Endothelial cell of umbilical vein (primary cell): ENCODE measurements at regions not wholly inside any gene's neighbourhood (a gene's known extent, or its start where the extent isn't known, plus 50 kb on each side); places are given as distances from the start of the nearest gene placed in this dataset.

Experiments
- BruUV-seq: library from RNA; stranded (reverse); fragments of 400-500 nt; replicated peaks from 2 replicates; lab custom pipeline; 2021; lab: Mats Ljungman, UMichigan
- CTCF ChIA-PET: fragments of 300-600, 350-600 bp; sonication (Branson Sonifier 250); formaldehyde crosslinking; loops from one replicate; lab custom pipeline; 2021; ENCODE audit warnings: antibody characterized with exemption, inconsistent platforms; lab: Charles Lee
- POLR2A ChIA-PET: fragments of 300-600, 350-600 bp; sonication (Branson Sonifier 250); formaldehyde crosslinking; loops from one replicate; lab custom pipeline; 2021; ENCODE audit warnings: antibody characterized with exemption, inconsistent platforms; lab: Charles Lee
- DNase-seq: peaks from one replicate; pipeline ENCODE4 v3.0.0-alpha.2; 2011; ENCODE audit warnings: low read depth, low spot score
- FAIRE-seq: peaks from 2 replicates; lab custom pipeline; 2011; peaks lifted over from hg19 to GRCh38; lab: Jason Lieb, UNC
- H2AFZ ChIP-seq: 2 replicates; pipeline ENCODE4 v1.6.0; 2012; ENCODE audit warnings: low read depth, low read length, control low read depth, inconsistent platforms
- H3K27ac ChIP-seq: 2 replicates; pipeline ENCODE4 v1.5.1; 2011; ENCODE audit warnings: low read depth, mild to moderate bottlenecking, control low read depth, low read length, moderate library complexity; ENCODE audit not compliant: insufficient read depth
- H3K27me3 ChIP-seq, 2 experiments: 2 replicates each; pipeline versions ENCODE4 v1.6.0 to v1.6.1; 2011; ENCODE audit warnings: low read length in 2 of 2, mixed read lengths in 1 of 2; ENCODE audit not compliant: control insufficient read depth in 2 of 2, insufficient read depth in 2 of 2
- H3K36me3 ChIP-seq, 2 experiments: 2 replicates in 1 of 2; 3 replicates in 1 of 2; pipeline ENCODE4 v1.5.1; 2011; ENCODE audit warnings: low read length in 2 of 2, mild to moderate bottlenecking in 1 of 2, moderate library complexity in 1 of 2; ENCODE audit not compliant: control insufficient read depth in 2 of 2, insufficient read depth in 2 of 2; ENCODE audit errors: extremely low read depth in 1 of 2
- H3K4me1 ChIP-seq: 3 replicates; pipeline ENCODE4 v1.5.1; 2011; ENCODE audit warnings: mild to moderate bottlenecking, low read length; ENCODE audit not compliant: control insufficient read depth, insufficient read depth; ENCODE audit errors: extremely low read depth
- H3K4me2 ChIP-seq: 2 replicates; pipeline ENCODE4 v1.6.1; 2011; ENCODE audit warnings: low read length, control low read depth, mixed read lengths; ENCODE audit not compliant: insufficient read depth
- H3K4me3 ChIP-seq, 3 experiments: fragments of 200-600 bp in 1 of 3; sonication (generic), shearing (Covaris generic) in 1 of 3; replicated peaks in 1 of 3; 2 replicates each; pipeline ENCODE4 v1.5.1; 2011 to 2016; ENCODE audit warnings: control low read depth in 3 of 3, low read length in 3 of 3, mild to moderate bottlenecking in 2 of 3, inconsistent platforms in 1 of 3, low read depth in 1 of 3, moderate library complexity in 1 of 3; ENCODE audit not compliant: insufficient read depth in 1 of 3
- H3K79me2 ChIP-seq: 2 replicates; pipeline ENCODE4 v1.6.0; 2012; ENCODE audit warnings: low read length, inconsistent platforms; ENCODE audit not compliant: control insufficient read depth, insufficient read depth
- H3K9ac ChIP-seq: replicated peaks from 2 replicates; pipeline ENCODE3; 2011; ENCODE audit warnings: low read length, control low read depth; ENCODE audit not compliant: insufficient read depth; ENCODE audit errors: extremely low read depth
- H3K9me1 ChIP-seq: replicated peaks from 3 replicates; pipeline ENCODE4 v1.6.0; 2011; ENCODE audit warnings: mild to moderate bottlenecking, low read length; ENCODE audit not compliant: control insufficient read depth, insufficient read depth; ENCODE audit errors: extremely low read depth
- H3K9me3 ChIP-seq: replicated peaks from 2 replicates; pipeline ENCODE4 v1.5.1; 2012; ENCODE audit warnings: low read length, inconsistent platforms; ENCODE audit not compliant: control insufficient read depth, insufficient read depth
- H4K20me1 ChIP-seq: replicated peaks from 2 replicates; pipeline ENCODE3; 2011; ENCODE audit warnings: mild to moderate bottlenecking, low read length; ENCODE audit not compliant: control insufficient read depth, insufficient read depth; ENCODE audit errors: extremely low read depth
- EZH2 ChIP-seq: IDR thresholded peaks from 2 replicates; pipeline ENCODE4 v1.6.1; 2012; ENCODE audit warnings: borderline replicate concordance, low read depth, mild to moderate bottlenecking, moderate library complexity, low read length, inconsistent platforms; ENCODE audit not compliant: severe bottlenecking
- FOS ChIP-seq: IDR thresholded peaks from 2 replicates; pipeline ENCODE4 v1.6.1; 2011; ENCODE audit warnings: mild to moderate bottlenecking, low read length, moderate library complexity, borderline replicate concordance; ENCODE audit not compliant: insufficient read depth
- GATA2 ChIP-seq: IDR thresholded peaks from 2 replicates; pipeline ENCODE4 v1.7.0; 2011; ENCODE audit warnings: low read depth, mild to moderate bottlenecking, moderate library complexity, mixed read lengths, low read length; ENCODE audit not compliant: insufficient read length, insufficient read depth
- JUN ChIP-seq: IDR thresholded peaks from 2 replicates; pipeline ENCODE4 v1.6.1; 2011; ENCODE audit warnings: borderline replicate concordance, low read depth; ENCODE audit not compliant: insufficient read length, insufficient read depth
- MYC ChIP-seq: IDR thresholded peaks from one replicate; pipeline ENCODE4 v1.6.1; 2011; ENCODE audit warnings: mild to moderate bottlenecking, low read depth, low read length
- POLR2A ChIP-seq: IDR thresholded peaks from 2 replicates; pipeline ENCODE4 v1.6.1; 2012; ENCODE audit warnings: low read depth, mild to moderate bottlenecking, control low read depth, low read length
- POLR2AphosphoS5 ChIP-seq: IDR thresholded peaks from 2 replicates; pipeline ENCODE4 v1.6.1; 2012; ENCODE audit warnings: low read depth, mild to moderate bottlenecking, control low read depth, low read length, moderate library complexity; ENCODE audit not compliant: insufficient read depth
- dilution Hi-C: fragments of 300-500 bp; cut with MboI; formaldehyde crosslinking; loops from one replicate; pipeline ENCODE4 v1.15.0; 2019; ENCODE audit warnings: low sequenced_read_pairs; ENCODE audit not compliant: extremely low pct_ligation_motif_present
- intact Hi-C: fragments of 100-400 bp; cut with micrococcal nuclease; formaldehyde crosslinking; loops from one replicate; pipeline ENCODE4 v1.10.0; 2022
- TF ChIP-seq, protein P1 (sequence below), 2 donors: IDR thresholded peaks; 1 replicate in 1 of 2; 2 replicates in 1 of 2; pipeline ENCODE4 v1.5.1; 2011; ENCODE audit warnings: low read length in 2 of 2, mild to moderate bottlenecking in 2 of 2, moderate library complexity in 2 of 2, control low read depth in 1 of 2, inconsistent platforms in 1 of 2, low read depth in 1 of 2; ENCODE audit not compliant: insufficient read depth in 1 of 2; ENCODE audit errors: extremely low read depth in 1 of 2
- TF ChIP-seq, protein P2 (sequence below): IDR thresholded peaks from 2 replicates; pipeline ENCODE4 v1.6.1; 2011; ENCODE audit not compliant: insufficient read depth, insufficient read length

DNA sequence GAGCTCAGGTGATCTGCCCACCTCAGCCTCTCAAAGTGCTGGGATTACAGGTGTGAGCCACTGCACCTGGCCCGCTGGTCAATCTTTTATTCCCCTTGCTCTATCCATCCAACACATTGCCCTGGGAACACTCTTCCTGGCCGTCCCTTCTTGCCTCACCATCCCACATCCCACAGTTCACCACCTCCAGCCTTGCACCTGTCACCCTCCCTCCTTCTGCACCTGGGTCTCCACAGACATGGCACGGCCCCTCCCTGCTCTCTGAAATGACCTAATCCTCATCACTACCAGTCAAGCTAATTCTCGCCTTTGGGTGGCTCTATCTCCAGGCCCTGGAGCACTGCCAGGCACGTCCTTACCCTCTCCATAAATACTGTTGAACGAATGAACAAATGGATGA, 116.9 kb upstream of the TEX51 start:
- Histone ChIP-seq H3K79me2 (no peaks in the 10 kb centered on the region), H3K9me3 (no peaks in the 10 kb centered on the region), H3K4me1 (peaks cover 5% of the 10 kb centered on the region), H3K27me3 (peaks cover 0 to 3% of the 10 kb centered on the region in 2 experiments), H4K20me1 (no peaks in the 10 kb centered on the region), H3K9ac (no peak overlapping the region), H3K27ac (no peak overlapping the region), H3K9me1 (no peaks in the 10 kb centered on the region), H3K4me2 (no peak overlapping the region), H3K4me3 (no peak overlapping the region), H3K36me3 (no peaks in the 10 kb centered on the region), H2AFZ (no peak overlapping the region)
- dilution Hi-C loops: no loop called here
- no peak for DNase-seq
- BruUV-seq: no TSS peak
- TF ChIP-seq EZH2 (no peak), GATA2 (no peak), POLR2AphosphoS5 (no peak), POLR2A (no peak), JUN (no peak), FOS (no peak), MYC (no peak)
- TF ChIP-seq, protein P1, sequence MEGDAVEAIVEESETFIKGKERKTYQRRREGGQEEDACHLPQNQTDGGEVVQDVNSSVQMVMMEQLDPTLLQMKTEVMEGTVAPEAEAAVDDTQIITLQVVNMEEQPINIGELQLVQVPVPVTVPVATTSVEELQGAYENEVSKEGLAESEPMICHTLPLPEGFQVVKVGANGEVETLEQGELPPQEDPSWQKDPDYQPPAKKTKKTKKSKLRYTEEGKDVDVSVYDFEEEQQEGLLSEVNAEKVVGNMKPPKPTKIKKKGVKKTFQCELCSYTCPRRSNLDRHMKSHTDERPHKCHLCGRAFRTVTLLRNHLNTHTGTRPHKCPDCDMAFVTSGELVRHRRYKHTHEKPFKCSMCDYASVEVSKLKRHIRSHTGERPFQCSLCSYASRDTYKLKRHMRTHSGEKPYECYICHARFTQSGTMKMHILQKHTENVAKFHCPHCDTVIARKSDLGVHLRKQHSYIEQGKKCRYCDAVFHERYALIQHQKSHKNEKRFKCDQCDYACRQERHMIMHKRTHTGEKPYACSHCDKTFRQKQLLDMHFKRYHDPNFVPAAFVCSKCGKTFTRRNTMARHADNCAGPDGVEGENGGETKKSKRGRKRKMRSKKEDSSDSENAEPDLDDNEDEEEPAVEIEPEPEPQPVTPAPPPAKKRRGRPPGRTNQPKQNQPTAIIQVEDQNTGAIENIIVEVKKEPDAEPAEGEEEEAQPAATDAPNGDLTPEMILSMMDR (IDR thresholded peaks at IDR 0.05; ENCODE audit: extremely low read depth in 1 of 2, insufficient read depth in 1 of 2, low read depth in 1 of 2, low read length in 2 of 2): no peak
- TF ChIP-seq, protein P2, sequence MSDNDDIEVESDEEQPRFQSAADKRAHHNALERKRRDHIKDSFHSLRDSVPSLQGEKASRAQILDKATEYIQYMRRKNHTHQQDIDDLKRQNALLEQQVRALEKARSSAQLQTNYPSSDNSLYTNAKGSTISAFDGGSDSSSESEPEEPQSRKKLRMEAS: no peak
- ChIA-PET CTCF (no interaction called here), POLR2A (no interaction called here)
- intact Hi-C loops: no loop called here
- FAIRE-seq: no peak
